ENCODE measurements at regions not wholly inside any gene's neighbourhood (a gene's known extent, or its start where the extent isn't known, plus 50 kb on each side); places are given as distances from the start of the nearest gene placed in this dataset.

DNA sequence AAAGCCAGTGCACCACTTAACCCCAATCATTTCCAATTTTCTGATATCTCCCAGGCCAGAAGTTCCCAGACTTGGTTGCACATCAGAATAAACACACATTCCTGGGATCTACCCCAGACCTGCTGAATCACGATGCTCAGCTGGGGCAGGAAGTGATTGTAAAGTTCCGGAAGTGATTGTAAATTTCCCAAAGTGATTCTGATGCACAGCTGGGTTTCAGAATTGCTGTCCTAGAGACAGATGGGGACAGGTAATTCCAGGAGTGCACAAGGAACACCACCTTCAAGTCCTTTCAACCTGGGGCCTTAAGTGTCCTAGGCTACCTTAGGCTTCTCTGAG, 104.2 kb upstream of the EEPD1 start:
- WGBS (ENCODE audit: insufficient coverage, low coverage, low lambda C conversion rate, missing lambda C conversion rate), result 29% methylated on average over 1 of the region's 2 CpGs
- ATAC-seq (no peak), DNase-seq (no peak)
- no peak for TF ChIP-seq POLR2A (IDR thresholded peaks at IDR 0.05)
- TF ChIP-seq, protein P1, sequence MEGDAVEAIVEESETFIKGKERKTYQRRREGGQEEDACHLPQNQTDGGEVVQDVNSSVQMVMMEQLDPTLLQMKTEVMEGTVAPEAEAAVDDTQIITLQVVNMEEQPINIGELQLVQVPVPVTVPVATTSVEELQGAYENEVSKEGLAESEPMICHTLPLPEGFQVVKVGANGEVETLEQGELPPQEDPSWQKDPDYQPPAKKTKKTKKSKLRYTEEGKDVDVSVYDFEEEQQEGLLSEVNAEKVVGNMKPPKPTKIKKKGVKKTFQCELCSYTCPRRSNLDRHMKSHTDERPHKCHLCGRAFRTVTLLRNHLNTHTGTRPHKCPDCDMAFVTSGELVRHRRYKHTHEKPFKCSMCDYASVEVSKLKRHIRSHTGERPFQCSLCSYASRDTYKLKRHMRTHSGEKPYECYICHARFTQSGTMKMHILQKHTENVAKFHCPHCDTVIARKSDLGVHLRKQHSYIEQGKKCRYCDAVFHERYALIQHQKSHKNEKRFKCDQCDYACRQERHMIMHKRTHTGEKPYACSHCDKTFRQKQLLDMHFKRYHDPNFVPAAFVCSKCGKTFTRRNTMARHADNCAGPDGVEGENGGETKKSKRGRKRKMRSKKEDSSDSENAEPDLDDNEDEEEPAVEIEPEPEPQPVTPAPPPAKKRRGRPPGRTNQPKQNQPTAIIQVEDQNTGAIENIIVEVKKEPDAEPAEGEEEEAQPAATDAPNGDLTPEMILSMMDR (IDR thresholded peaks at IDR 0.05), result no peak
- Histone ChIP-seq H3K36me3 (no peaks in the 10 kb centered on the region), H3K9me3 (no peaks in the 10 kb centered on the region), H3K4me1 (peaks cover 0 to 43% (median 8%) of the 10 kb centered on the region in 4 donors), H3K4me3 (no peak overlapping the region), H3K27ac (no peak overlapping the region), H3K27me3 (no peaks in the 10 kb centered on the region)
- intact Hi-C loops (cut with DNase I), result no loop called here

DNA sequence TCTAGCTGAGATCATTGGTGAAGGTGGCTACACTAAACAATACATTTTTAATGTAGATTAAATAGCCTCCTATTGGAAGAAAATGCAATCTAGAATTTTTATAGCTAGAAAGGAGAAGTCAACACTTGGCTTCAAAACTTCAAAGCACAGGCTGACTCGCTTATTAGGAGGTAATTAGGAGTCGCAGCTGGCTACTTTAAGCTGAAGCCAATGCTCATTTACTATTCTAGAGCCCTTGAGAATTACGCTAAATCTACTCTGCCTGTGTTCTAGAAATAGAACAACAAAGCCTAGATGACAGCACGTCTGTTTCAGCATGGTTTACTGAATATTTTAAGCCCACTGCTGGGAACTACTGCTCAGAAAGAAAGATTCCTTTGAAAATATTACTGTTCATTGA, 101.6 kb upstream of the EEPD1 start:
- WGBS (ENCODE audit: insufficient coverage, low coverage, low lambda C conversion rate, missing lambda C conversion rate), result 64% methylated on average over 4 of the region's 4 CpGs
- no peaks in the 10 kb centered on the region for H3K27me3 ChIP-seq

DNA sequence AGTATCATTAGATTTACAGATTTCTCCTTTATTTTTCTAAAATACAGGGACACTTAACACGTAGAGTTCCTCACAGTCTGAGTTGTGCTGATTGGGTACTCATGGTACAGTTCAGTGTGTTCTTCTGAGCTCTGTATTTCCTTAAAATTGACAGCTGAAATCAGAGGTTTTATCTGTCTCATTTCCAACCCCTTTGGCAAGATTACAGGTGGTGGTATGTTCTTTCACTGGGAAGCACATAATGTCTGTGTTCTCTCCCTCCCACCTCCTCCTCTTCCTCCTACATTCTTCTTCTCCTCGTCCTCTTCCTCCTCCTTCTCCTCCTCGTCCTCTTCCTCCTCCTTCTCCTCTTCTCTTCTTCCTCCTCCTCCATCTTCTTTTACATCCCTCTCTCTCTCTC, 99.5 kb upstream of the EEPD1 start:
- Histone ChIP-seq H3K27ac (no peak overlapping the region), H3K27me3 (no peaks in the 10 kb centered on the region), H3K4me3 (no peak overlapping the region), H3K4me1 (peaks cover 0 to 3% (median 0%) of the 10 kb centered on the region in 4 donors), H3K9me3 (no peaks in the 10 kb centered on the region), H3K36me3 (no peaks in the 10 kb centered on the region)
- DNase-seq (no peak), ATAC-seq (no peak)
- intact Hi-C loops (cut with DNase I), result no loop called here
- 78% methylated on average over 3 of the region's 3 CpGs for WGBS (ENCODE audit: insufficient coverage, low coverage, low lambda C conversion rate, missing lambda C conversion rate)
- no peak for TF ChIP-seq POLR2A (IDR thresholded peaks at IDR 0.05)
- TF ChIP-seq, protein P1 (IDR thresholded peaks at IDR 0.05), result no peak

More for the DNA sequence above, 101.6 kb upstream of the EEPD1 start:
- Histone ChIP-seq H3K36me3 (no peaks in the 10 kb centered on the region), H3K4me1 (peaks cover 0 to 22% (median under 1%) of the 10 kb centered on the region in 4 donors), H3K4me3 (no peak overlapping the region), H3K9me3 (no peaks in the 10 kb centered on the region), H3K27ac (no peak overlapping the region)
- TF ChIP-seq, protein P1 (IDR thresholded peaks at IDR 0.05), result no peak
- TF ChIP-seq POLR2A (IDR thresholded peaks at IDR 0.05), result no peak
- DNase-seq, result no peak
- intact Hi-C loops (cut with DNase I), result no loop called here
- no peak for ATAC-seq

DNA sequence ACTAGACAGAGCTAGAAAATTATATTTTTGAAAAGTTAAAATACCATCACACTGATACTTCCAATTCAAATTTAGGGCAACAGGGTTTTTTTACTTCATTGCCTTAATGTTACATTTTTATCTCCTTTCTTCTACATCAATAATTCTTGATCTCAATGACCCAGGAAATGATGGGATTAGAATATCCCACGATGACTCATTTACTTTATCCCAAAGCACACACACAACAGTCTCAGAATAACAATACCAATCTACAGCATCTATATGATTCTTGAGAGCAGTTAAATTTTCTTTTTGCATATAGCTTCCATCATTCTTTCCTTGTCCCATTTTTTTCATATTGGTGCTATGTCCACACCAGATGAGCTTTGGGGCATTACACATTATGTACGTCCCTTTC, 98.4 kb upstream of the EEPD1 start:
- ATAC-seq (no peak), DNase-seq (no peak)
- 79% methylated on average over 2 of the region's 2 CpGs for WGBS (ENCODE audit: insufficient coverage, low coverage, low lambda C conversion rate, missing lambda C conversion rate)
- Histone ChIP-seq H3K27ac (no peak overlapping the region), H3K36me3 (no peaks in the 10 kb centered on the region), H3K4me1 (no peaks in the 10 kb centered on the region), H3K27me3 (no peaks in the 10 kb centered on the region), H3K9me3 (no peaks in the 10 kb centered on the region), H3K4me3 (no peak overlapping the region)
- intact Hi-C loops (cut with DNase I), result no loop called here
- TF ChIP-seq, protein P1 (IDR thresholded peaks at IDR 0.05), result no peak
- no peak for TF ChIP-seq POLR2A (IDR thresholded peaks at IDR 0.05)

DNA sequence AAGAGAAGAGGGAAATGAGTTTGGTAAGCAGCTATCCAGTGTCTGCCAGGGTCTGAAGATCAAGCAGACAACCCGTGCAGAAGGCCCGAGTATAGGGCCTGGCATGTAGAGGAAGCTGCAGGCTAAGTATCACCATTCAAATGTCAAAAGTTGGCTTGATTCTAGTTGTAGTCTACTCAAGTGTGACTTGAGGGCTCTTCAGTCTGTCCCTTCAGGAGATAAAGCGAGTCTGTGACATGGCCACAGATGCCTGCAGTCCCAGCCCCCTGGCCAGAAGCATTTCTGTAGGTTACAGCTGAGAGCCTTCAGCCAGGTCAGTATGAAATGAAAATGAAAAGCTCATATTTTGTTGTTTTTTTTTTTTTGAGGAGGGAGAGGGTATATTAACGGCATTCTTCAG, 97.8 kb upstream of the EEPD1 start:
- no peaks in the 10 kb centered on the region for H3K4me1 ChIP-seq
- intact Hi-C loops (cut with DNase I), result no loop called here
- no peak overlapping the region for H3K27ac ChIP-seq
- TF ChIP-seq POLR2A (IDR thresholded peaks at IDR 0.05), result no peak
- TF ChIP-seq, protein P1 (IDR thresholded peaks at IDR 0.05), result no peak
- no peak for ATAC-seq
- no peaks in the 10 kb centered on the region for H3K27me3 ChIP-seq
- DNase-seq, result no peak
- whole genome bisulfite sequencing (ENCODE audit: insufficient coverage, low coverage, low lambda C conversion rate, missing lambda C conversion rate), result 95% methylated on average over 4 of the region's 4 CpGs
- no peaks in the 10 kb centered on the region for H3K9me3 ChIP-seq
- H3K36me3 ChIP-seq, result no peaks in the 10 kb centered on the region
- H3K4me3 ChIP-seq, result no peak overlapping the region
